Stomach (tissue), 8 donors: ENCODE measurements at regions not wholly inside any gene's neighbourhood (a gene's known extent, or its start where the extent isn't known, plus 50 kb on each side); places are given as distances from the start of the nearest gene placed in this dataset.

Source experiments
- DNase-seq, 2 donors: peaks; one replicate each; pipeline versions ENCODE4 v3.0.0 to v3.0.0-alpha.2; 2013 to 2019
- H3K27ac ChIP-seq, 5 donors: fragments of 200-600 bp in 4 of 5; sonication (generic) in 4 of 5; one replicate each; pipeline ENCODE4 v1.5.1; 2013 to 2019; ENCODE audit warnings: mild to moderate bottlenecking in 1 of 5, moderate library complexity in 1 of 5
- H3K27me3 ChIP-seq, 3 donors: fragments of 200-600 bp; sonication (generic); one replicate each; pipeline ENCODE4 v1.5.1; 2017 to 2019; ENCODE audit warnings: mixed run types in 1 of 3
- H3K36me3 ChIP-seq, 4 donors: fragments of 200-600 bp; sonication (generic); 1 replicate in 3 of 4; 2 replicates in 1 of 4; pipeline ENCODE4 v1.5.1; 2016 to 2019
- H3K4me1 ChIP-seq, 4 donors: fragments of 200-600 bp; sonication (generic); one replicate each; pipeline ENCODE4 v1.5.1; 2016 to 2019
- H3K4me3 ChIP-seq, 4 donors: fragments of 200-600 bp; sonication (generic) in 3 of 4; one replicate each; pipeline ENCODE4 v1.5.1; 2016 to 2019; ENCODE audit warnings: mild to moderate bottlenecking in 1 of 4
- H3K9me3 ChIP-seq, 4 donors: fragments of 200-600 bp; sonication (generic); one replicate each; pipeline ENCODE4 v1.5.1; 2016 to 2019
- EP300 ChIP-seq: sonication (generic); formaldehyde crosslinking; IDR thresholded peaks from one replicate; pipeline ENCODE4 v1.6.1; 2017; ENCODE audit warnings: antibody characterized with exemption
- POLR2A ChIP-seq, 4 donors: fragments of 450-650 bp; IDR thresholded peaks; one replicate each; pipeline ENCODE4 v1.6.1; 2016; ENCODE audit warnings: antibody characterized with exemption in 4 of 4, control low read depth in 2 of 4, mild to moderate bottlenecking in 1 of 4, moderate library complexity in 1 of 4
- POLR2AphosphoS5 ChIP-seq, 3 donors: sonication (generic); formaldehyde crosslinking; IDR thresholded peaks; one replicate each; pipeline ENCODE4 v1.6.1; 2016; ENCODE audit warnings: antibody characterized with exemption in 3 of 3
- WGBS, 5 donors: extraction: QIAGEN DNeasy Blood & Tissue Kit in 3 of 5; methylation state at CpG; one replicate each; pipeline versions ENCODE4 v1.1.5 to v1.1.7; 2013 to 2018; 5-methylcytosine and 5-hydroxymethylcytosine counted together
- intact Hi-C: fragments of 100-400 bp; cut with DNase I; formaldehyde crosslinking; loops from one replicate; pipeline ENCODE4 v1.15.1; 2023; ENCODE audit warnings: low total_unique reads
- TF ChIP-seq, protein P1 (sequence below), 7 experiments: fragments of 450-650 bp in 4 of 7; fragments of 200-600 bp in 3 of 7; sonication (generic) in 3 of 7; IDR thresholded peaks; one replicate each; pipeline ENCODE4 v1.5.1; 2016 to 2019; ENCODE audit warnings: antibody characterized with exemption in 7 of 7, control low read depth in 2 of 7, mild to moderate bottlenecking in 1 of 7
- donor health status: healthy with polysubstance abuse.
- donor health status: Bipolar disorder and iron deficiency.
- donor health status: healthy.

DNA sequence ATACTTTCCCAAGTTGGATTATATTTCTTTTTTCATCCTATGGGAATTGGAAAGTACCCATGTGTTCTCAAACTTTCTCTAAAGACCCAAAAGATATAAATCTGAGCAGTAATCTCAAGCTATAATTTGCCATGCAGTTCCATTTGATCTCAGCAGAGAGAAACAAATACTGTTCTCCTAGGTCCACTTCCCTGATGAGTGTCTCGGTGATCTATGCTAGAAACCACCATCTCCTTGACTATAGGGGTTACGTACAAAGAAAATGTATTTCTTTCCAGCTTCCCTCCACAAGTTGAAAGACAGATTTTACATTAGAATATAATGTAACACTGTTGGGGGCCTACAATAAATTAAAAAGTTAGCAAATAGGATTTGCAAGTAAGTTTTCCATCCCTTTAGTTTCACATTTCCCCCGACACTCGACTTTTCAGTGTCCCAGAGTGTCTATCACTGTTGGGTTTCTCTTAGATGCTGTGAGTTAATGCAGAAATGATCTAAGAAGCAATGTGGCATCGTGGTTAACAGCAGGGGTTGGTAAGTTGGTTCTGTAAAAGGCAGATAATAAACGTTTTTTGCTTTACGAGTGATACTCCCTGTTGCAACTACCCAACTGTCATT lies 465.1 kb upstream of the CFAP20DC start:
- Histone ChIP-seq H3K27ac (no peak overlapping the region), H3K4me3 (no peak overlapping the region), H3K9me3 (no peaks in the 10 kb centered on the region), H3K4me1 (peaks cover 0 to 17% (median 8%) of the 10 kb centered on the region in 4 donors), H3K27me3 (no peaks in the 10 kb centered on the region), H3K36me3 (no peaks in the 10 kb centered on the region)
- intact Hi-C loops = no loop called here
- DNase-seq = no peak
- 69 to 81% (median 77%) methylated on average over 7 of the region's 7 CpGs for WGBS, 5 donors
- no peak for TF ChIP-seq POLR2AphosphoS5 (IDR thresholded peaks at IDR 0.05)
- TF ChIP-seq, protein P1, sequence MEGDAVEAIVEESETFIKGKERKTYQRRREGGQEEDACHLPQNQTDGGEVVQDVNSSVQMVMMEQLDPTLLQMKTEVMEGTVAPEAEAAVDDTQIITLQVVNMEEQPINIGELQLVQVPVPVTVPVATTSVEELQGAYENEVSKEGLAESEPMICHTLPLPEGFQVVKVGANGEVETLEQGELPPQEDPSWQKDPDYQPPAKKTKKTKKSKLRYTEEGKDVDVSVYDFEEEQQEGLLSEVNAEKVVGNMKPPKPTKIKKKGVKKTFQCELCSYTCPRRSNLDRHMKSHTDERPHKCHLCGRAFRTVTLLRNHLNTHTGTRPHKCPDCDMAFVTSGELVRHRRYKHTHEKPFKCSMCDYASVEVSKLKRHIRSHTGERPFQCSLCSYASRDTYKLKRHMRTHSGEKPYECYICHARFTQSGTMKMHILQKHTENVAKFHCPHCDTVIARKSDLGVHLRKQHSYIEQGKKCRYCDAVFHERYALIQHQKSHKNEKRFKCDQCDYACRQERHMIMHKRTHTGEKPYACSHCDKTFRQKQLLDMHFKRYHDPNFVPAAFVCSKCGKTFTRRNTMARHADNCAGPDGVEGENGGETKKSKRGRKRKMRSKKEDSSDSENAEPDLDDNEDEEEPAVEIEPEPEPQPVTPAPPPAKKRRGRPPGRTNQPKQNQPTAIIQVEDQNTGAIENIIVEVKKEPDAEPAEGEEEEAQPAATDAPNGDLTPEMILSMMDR (IDR thresholded peaks at IDR 0.05) = no peak
- TF ChIP-seq EP300 = no peak
- no peak for TF ChIP-seq POLR2A (IDR thresholded peaks at IDR 0.05)

DNA sequence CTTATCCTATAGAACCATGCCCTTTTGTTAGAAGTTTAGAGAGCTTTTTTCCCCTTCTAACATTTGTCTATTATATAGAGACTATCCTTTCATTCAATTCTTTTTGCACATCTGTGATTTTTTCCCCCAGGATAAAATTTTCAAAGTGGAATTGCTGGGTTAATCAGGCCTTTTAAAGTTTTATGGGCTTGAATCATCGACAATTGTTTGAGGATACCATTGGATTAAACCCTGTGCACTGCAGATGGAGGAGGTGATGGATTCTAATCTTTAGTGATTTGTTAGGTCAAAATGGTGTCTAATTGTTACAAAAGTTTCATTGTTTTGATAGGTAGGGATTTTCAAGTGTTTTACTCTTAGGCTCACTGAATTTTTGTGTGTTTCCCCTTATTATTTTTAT lies 463.7 kb upstream of the CFAP20DC start:
- TF ChIP-seq POLR2A (IDR thresholded peaks at IDR 0.05) (no peak), POLR2AphosphoS5 (IDR thresholded peaks at IDR 0.05) (no peak), EP300 (no peak)
- TF ChIP-seq, protein P1 (IDR thresholded peaks at IDR 0.05) = no peak
- Histone ChIP-seq H3K9me3 (no peaks in the 10 kb centered on the region), H3K27me3 (no peaks in the 10 kb centered on the region), H3K27ac (no peak overlapping the region), H3K36me3 (no peaks in the 10 kb centered on the region), H3K4me1 (peaks cover 0 to 16% (median 4%) of the 10 kb centered on the region in 4 donors), H3K4me3 (no peak overlapping the region)
- no peak for DNase-seq
- 90 to 98% (median 94%) methylated on average over 1 of the region's 1 CpG for WGBS, 5 donors
- intact Hi-C loops = no loop called here

GRCh38 chr3:59512066-59512465 lies 462.2 kb upstream of the CFAP20DC start:
- Histone ChIP-seq H3K36me3 (no peaks in the 10 kb centered on the region), H3K9me3 (no peaks in the 10 kb centered on the region), H3K4me3 (no peak overlapping the region), H3K27ac (no peak overlapping the region), H3K4me1 (peaks cover 0 to under 1% (median 0%) of the 10 kb centered on the region in 4 donors), H3K27me3 (no peaks in the 10 kb centered on the region)
- no peak for TF ChIP-seq POLR2A (IDR thresholded peaks at IDR 0.05)
- TF ChIP-seq, protein P1 (IDR thresholded peaks at IDR 0.05) = no peak
- TF ChIP-seq POLR2AphosphoS5 (IDR thresholded peaks at IDR 0.05) = no peak
- TF ChIP-seq EP300 = no peak
- no peak for DNase-seq
- 77 to 93% (median 84%) methylated on average over 6 of the region's 6 CpGs for whole genome bisulfite sequencing, 5 donors
- intact Hi-C loops = no loop called here

GRCh38 chr3:59510576-59510975 lies 460.8 kb upstream of the CFAP20DC start:
- intact Hi-C loops = no loop called here
- H3K4me1 ChIP-seq = no peaks in the 10 kb centered on the region
- H3K4me3 ChIP-seq = no peak overlapping the region
- no peak for DNase-seq
- H3K9me3 ChIP-seq = no peaks in the 10 kb centered on the region
- no peaks in the 10 kb centered on the region for H3K27me3 ChIP-seq
- H3K27ac ChIP-seq = no peak overlapping the region
- WGBS, 5 donors = 16 to 47% (median 28%) methylated on average over 4 of the region's 4 CpGs
- no peaks in the 10 kb centered on the region for H3K36me3 ChIP-seq
- TF ChIP-seq EP300 (no peak), POLR2AphosphoS5 (IDR thresholded peaks at IDR 0.05) (no peak), POLR2A (IDR thresholded peaks at IDR 0.05) (no peak)
- TF ChIP-seq, protein P1 (IDR thresholded peaks at IDR 0.05) = no peak
